HG02610 (cell line): ENCODE measurements at regions not wholly inside any gene's neighbourhood (a gene's known extent, or its start where the extent isn't known, plus 50 kb on each side); places are given as distances from the start of the nearest gene placed in this dataset.

Experiments
- ATAC-seq: cut with Tn5 transposase; IDR thresholded peaks from one replicate; pipeline ENCODE4 v1.9.1; 2021; ENCODE audit warnings: mild to moderate bottlenecking, moderate library complexity; ENCODE audit not compliant: unreplicated experiment

GRCh38 chr7:32194537-32194936 lies 124.3 kb upstream of the PDE1C start:
- no peak for ATAC-seq

DNA sequence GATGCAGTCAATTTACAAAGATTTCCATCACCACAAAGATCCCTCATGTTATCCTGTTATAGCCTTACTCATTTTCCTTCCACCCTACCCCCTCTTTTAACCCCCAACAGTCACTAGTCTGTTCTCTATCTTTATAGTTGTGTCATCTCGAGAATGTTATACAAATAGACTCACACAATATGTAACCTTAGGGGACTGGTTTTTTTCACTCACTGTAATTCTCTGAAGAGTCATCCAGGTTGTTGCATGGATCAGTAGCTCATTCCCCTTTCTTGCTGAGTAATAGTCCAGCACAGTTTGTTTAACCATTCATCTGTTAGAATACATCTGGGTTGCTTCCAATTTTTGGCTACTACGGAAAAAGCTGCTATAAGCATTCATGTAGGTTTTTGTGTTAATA lies 121.1 kb upstream of the PDE1C start:
- no peak for ATAC-seq

GRCh38 chr7:32179567-32179966 lies 109.4 kb upstream of the PDE1C start:
- ATAC-seq, result no peak

- no peak for ATAC-seq
These were observed 108.6 kb upstream of the PDE1C start for GRCh38 chr7:32178677-32179366.

GRCh38 chr7:32177232-32177631 lies 107.0 kb upstream of the PDE1C start:
- ATAC-seq, result no peak

GRCh38 chr7:32175099-32175498 lies 104.9 kb upstream of the PDE1C start:
- ATAC-seq, result no peak

GRCh38 chr7:32171248-32171647 lies 101.0 kb upstream of the PDE1C start:
- ATAC-seq, result no peak

GRCh38 chr7:32170838-32171237 lies 100.6 kb upstream of the PDE1C start:
- ATAC-seq, result no peak

- ATAC-seq, result no peak
These were observed 99.0 kb upstream of the PDE1C start for GRCh38 chr7:32169228-32169627.

GRCh38 chr7:32167815-32168214 lies 97.6 kb upstream of the PDE1C start:
- ATAC-seq, result no peak

- ATAC-seq, result no peak
These were observed 97.0 kb upstream of the PDE1C start for GRCh38 chr7:32167256-32167655.

DNA sequence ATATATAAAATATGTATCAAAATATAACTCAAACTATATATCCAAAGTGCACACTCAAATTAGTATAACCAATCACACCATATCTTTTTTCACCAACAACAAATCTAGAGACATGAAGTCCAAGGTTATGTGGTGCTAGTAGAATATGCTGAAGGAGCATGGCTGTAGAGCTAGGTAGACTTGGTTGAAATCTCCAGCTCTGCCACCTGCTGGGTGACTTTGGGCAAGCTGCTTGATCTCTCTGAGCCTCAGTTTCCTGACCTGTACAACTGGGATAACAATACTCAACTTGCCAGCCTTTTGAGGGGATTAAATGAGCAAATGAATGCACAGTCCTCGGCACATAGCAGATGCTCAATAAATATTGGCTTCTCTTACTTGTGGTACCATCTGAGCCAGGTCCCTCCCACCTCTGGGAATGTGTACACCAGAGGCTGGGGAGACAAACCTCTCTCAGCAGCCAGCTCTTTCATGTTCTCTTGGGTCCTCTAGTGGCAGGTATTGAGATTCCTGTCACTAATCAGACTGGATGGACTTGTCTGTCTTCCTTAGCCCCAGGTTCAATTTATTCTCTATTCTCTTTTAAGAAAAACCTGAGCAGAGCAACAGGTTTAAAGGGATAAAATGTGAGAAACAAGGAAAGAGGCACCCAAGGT lies 94.3 kb upstream of the PDE1C start:
- ATAC-seq, result no peak

- no peak for ATAC-seq
These were observed 93.7 kb upstream of the PDE1C start for GRCh38 chr7:32163896-32164295.

- ATAC-seq, result no peak
These were observed 93.1 kb upstream of the PDE1C start for GRCh38 chr7:32163141-32163806.

GRCh38 chr7:32161708-32162107 lies 91.5 kb upstream of the PDE1C start:
- no peak for ATAC-seq

DNA sequence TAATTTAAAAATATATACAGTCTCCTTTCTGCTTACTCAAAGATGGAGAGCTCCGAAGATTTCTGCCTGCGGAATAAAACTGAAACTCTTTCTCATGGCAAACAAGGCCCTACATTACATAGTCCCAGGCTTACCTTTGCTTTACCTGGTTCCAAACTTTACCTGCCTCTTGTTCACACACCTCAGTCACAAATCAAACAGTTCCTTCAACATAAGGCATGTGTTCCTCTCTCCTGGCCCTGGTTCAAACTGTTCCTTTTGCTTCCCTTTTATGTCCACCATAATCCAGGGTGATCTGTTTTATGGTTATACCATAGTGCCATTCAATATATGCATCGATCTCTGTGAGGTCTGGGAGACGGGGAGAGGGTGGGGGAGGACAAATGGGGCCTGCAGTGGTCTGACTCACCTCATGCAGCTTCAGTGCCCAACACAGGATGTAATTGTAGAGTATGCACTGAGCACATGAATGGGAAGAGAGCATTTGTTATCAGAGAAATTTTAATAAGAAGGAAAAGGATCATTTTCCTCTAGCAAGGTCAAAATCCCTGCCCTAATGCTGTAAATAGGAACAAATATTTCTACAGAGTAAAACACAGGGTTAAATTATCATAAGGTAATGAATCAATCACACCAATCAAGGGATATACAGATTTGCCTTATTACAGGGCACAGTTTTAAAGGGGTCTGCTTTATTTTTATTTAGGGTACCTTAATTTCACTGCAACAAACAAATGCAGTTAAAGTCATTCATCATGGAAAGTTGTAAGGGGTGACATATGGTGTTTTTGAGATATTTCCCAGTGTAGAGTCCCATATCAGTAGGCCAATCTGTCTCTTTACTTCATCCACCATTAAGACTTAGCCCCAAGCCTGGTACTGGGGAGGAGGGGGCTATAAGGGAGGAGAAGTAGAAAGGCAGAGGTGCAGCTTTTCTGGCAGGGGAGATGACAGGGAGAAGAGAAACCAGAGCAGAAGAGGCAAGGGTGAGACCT lies 88.8 kb upstream of the PDE1C start:
- no peak for ATAC-seq

- no peak for ATAC-seq
These were observed 87.9 kb upstream of the PDE1C start for GRCh38 chr7:32158076-32158475.

DNA sequence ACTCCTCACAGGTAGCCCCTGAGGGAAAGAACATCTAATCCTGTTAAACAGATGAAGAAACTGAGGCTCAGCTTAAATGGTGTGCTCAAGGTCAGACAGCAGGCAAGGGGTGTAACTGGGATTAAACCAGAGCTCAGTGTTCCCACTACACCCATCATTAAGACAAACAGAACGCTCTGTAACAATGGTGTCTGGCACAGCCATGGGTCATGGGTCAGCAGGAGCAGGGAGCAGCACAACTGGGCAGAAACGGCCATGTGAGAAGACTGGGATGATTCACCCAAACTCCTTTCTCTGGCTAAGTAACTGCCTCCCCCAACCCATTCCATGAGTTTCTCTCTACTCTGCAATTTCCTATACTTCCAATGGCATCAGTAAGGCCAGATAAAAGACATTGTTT lies 85.5 kb upstream of the PDE1C start:
- no peak for ATAC-seq

DNA sequence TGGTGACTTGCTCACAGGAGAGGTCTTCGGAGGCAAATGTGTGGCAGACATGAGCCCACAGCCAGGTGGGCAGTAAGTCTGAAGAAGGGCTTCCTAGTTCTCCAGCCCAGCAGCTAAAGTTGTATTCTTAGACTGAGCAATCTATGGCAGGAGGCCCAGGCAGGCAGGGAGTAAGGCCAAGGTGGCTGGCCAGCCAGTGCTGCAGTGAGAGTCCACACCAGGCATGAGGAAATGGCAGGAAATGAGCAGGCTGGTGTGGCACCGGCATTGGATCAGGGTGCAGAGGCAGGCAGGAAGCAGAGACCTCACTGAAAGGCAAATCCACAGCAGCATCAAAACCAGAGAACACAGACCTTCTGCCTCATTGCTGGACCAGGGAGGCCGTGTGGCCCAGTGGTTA lies 84.6 kb upstream of the PDE1C start:
- ATAC-seq, result no peak

- ATAC-seq, result no peak
These were observed 82.8 kb upstream of the PDE1C start for GRCh38 chr7:32153006-32153405.

DNA sequence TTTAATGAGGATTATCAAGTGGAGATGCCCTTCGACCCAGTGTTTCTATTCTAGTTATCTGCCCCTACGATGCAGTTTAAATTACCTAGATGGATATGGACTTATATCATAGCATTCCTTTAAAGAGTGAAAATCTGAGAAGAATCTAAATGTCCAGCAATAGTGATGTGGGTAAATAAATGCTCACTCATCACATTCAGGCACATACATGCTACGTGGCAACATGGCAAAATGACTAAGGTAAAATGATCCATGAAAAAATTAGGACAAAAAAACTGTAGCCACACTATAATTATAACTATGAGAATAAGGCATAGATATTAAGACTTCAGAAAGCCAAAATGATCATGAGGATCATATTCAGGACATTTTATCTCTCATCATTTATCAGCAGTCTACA lies 82.4 kb upstream of the PDE1C start:
- no peak for ATAC-seq
